ENCODE measurements at regions not wholly inside any gene's neighbourhood (a gene's known extent, or its start where the extent isn't known, plus 50 kb on each side); places are given as distances from the start of the nearest gene placed in this dataset.

DNA sequence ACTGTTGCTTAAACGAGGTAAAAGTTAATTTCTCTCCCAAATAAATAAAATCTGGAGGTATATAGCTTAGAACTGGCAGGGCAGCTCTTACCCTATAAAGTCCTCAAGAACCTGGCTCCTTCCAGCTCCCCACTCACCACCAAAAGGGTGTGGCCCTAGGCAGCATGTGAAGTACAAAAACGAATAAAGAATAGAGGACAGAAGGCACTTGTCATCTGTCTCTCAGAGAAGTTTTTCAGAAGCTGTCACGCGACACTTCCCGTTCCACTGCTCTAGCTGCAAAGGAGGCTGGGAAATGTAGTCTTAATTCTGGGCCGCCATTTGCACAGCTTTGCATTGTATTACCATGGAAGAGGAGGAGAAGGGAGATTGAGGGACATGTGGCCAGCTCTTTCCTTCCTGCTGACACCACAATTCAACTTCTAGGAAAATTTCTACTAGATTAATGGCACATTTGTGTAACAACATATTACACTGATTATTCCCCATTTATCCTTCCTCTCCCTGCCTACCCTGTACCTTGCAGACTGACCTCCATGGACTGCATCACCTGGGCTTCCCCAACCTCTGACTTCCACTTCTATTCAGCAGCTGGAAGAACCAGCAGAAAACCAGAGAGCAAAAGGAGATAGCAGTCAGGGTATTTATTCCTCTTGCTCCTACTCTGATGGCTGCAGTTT lies 62.2 kb downstream of the CCDC71L start (continued):
- TF ChIP-seq, protein P1, sequence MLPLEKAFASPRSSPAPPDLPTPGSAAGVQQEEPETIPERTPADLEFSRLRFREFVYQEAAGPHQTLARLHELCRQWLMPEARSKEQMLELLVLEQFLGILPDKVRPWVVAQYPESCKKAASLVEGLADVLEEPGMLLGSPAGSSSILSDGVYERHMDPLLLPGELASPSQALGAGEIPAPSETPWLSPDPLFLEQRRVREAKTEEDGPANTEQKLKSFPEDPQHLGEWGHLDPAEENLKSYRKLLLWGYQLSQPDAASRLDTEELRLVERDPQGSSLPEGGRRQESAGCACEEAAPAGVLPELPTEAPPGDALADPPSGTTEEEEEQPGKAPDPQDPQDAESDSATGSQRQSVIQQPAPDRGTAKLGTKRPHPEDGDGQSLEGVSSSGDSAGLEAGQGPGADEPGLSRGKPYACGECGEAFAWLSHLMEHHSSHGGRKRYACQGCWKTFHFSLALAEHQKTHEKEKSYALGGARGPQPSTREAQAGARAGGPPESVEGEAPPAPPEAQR (tag by site-specific recombination; IDR thresholded peaks at IDR 0.05): no peak
- TF ChIP-seq ZNF169 (tag by site-specific recombination; IDR thresholded peaks at IDR 0.05): no peak
- TF ChIP-seq ZNF514 (tag by site-specific recombination; IDR thresholded peaks at IDR 0.05): no peak
- TF ChIP-seq KLF17 (tag by site-specific recombination; IDR thresholded peaks at IDR 0.05): no peak
- no peak for TF ChIP-seq ZNF146 (tag by site-specific recombination; IDR thresholded peaks at IDR 0.05)
- TF ChIP-seq ZBTB11 (tag by site-specific recombination; conservative IDR thresholded peaks at IDR 0.05; ENCODE audit: low read depth): no peak
- TF ChIP-seq ZNF792 (tag by site-specific recombination; IDR thresholded peaks at IDR 0.05): no peak

DNA sequence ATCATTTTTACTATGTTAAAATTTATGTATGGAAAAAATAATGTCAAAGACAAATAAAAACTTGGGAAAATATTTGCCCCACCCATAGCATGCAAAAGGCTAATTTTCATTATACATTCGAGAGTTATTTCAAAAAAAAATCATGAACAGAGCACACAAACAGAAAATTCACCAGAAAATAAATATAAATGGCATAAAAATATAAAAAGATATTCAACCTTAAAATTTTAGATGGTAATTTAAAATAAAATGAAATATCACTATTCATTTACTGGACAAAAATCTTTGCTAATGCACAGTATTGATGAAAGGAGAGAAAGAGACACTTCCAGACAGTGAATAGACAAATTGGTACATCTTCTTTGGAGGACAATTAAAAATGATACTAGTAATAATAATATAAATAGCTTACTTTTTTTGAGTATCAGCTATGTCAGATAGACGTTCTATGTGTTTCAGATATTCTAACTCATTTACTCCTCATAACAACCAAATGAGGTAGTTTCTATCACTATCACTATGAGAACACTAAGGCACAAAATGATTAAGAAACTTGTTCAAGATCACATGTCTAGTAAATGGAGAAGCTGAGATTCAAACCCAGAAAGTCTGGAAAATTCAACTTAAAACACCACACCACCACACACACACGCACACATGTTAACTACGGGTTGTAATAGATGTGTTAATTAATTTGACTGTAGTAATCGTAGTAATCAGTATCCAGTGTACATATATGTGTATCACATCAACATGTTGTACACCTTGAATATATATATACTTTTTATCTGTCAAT lies 63.0 kb downstream of the CCDC71L start:
- Histone ChIP-seq H3K27ac (ENCODE audit: extremely low read depth, low read depth, low read length) (no peak overlapping the region), H3K4me3 (ENCODE audit: low read depth, low read length) (no peak overlapping the region), H3K9me3 (ENCODE audit: control insufficient read depth, insufficient read depth, low read depth, low read length) (no peaks in the 10 kb centered on the region), H3K36me3 (ENCODE audit: control insufficient read depth in 2 of 2, insufficient read depth in 1 of 2, low read length in 2 of 2) (no peaks in the 10 kb centered on the region), H3K4me1 (ENCODE audit: control insufficient read depth, insufficient read depth, low read length) (no peaks in the 10 kb centered on the region)
- CTCF ChIA-PET: interaction anchor here (0.6 to 2.1 kb wide), 3 partner anchors 13 to 188 kb away, joined by 4 to 5 read pairs (median 4); no protein-coding TSS in a partner anchor
- POLR2A ChIA-PET: interaction anchor here (0.7 to 0.8 kb wide), 2 partner anchors 58 to 81 kb away, joined by 3 read pairs; no protein-coding TSS in a partner anchor
- TF ChIP-seq KLF7 (tag by site-specific recombination; IDR thresholded peaks at IDR 0.05; ENCODE audit: borderline replicate concordance) (no peak), HOXA7 (CRISPR knock-in tag; IDR thresholded peaks at IDR 0.05; ENCODE audit: borderline replicate concordance) (no peak), ZNF521 (tag by site-specific recombination; IDR thresholded peaks at IDR 0.05) (no peak), ZNF202 (tag by site-specific recombination; IDR thresholded peaks at IDR 0.05; ENCODE audit: borderline replicate concordance) (no peak), ZNF791 (tag by site-specific recombination; IDR thresholded peaks at IDR 0.05) (no peak), ZNF292 (tag by site-specific recombination; IDR thresholded peaks at IDR 0.05; ENCODE audit: borderline replicate concordance, low read depth) (no peak), KLF16 (tag by site-specific recombination; IDR thresholded peaks at IDR 0.05) (no peak), ZNF341 (tag by site-specific recombination; IDR thresholded peaks at IDR 0.05; ENCODE audit: low read depth) (no peak), ZNF560 (tag by site-specific recombination; IDR thresholded peaks at IDR 0.05; ENCODE audit: borderline replicate concordance) (no peak), ZNF433 (tag by site-specific recombination; IDR thresholded peaks at IDR 0.05; ENCODE audit: low read depth) (no peak), SP2 (tag by site-specific recombination; IDR thresholded peaks at IDR 0.05) (no peak), ZBTB20 (tag by site-specific recombination; IDR thresholded peaks at IDR 0.05) (no peak), ZEB2 (tag by site-specific recombination; IDR thresholded peaks at IDR 0.05) (no peak), ZNF354C (tag by site-specific recombination; IDR thresholded peaks at IDR 0.05; ENCODE audit: borderline replicate concordance, low read depth) (no peak), ZBTB49 (tag by site-specific recombination; IDR thresholded peaks at IDR 0.05; ENCODE audit: low read depth) (no peak), ZNF24 (tag by site-specific recombination; IDR thresholded peaks at IDR 0.05) (no peak), ZNF350 (tag by site-specific recombination; IDR thresholded peaks at IDR 0.05) (no peak), SP3 (tag by site-specific recombination; IDR thresholded peaks at IDR 0.05) (no peak)
- TF ChIP-seq, protein P2, sequence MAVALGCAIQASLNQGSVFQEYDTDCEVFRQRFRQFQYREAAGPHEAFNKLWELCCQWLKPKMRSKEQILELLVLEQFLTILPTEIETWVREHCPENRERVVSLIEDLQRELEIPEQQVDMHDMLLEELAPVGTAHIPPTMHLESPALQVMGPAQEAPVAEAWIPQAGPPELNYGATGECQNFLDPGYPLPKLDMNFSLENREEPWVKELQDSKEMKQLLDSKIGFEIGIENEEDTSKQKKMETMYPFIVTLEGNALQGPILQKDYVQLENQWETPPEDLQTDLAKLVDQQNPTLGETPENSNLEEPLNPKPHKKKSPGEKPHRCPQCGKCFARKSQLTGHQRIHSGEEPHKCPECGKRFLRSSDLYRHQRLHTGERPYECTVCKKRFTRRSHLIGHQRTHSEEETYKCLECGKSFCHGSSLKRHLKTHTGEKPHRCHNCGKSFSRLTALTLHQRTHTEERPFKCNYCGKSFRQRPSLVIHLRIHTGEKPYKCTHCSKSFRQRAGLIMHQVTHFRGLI (tag by site-specific recombination; IDR thresholded peaks at IDR 0.05): no peak
